B cell (primary cell): ENCODE measurements at regions not wholly inside any gene's neighbourhood (a gene's known extent, or its start where the extent isn't known, plus 50 kb on each side); places are given as distances from the start of the nearest gene placed in this dataset.

Source experiments
- ATAC-seq: fragments of 200-7000 bp; cut with Tn5 transposase; one replicate; pipeline ENCODE4 v1.10.0; 2021; ENCODE audit warnings: low read depth, mild to moderate bottlenecking, moderate number of reproducible peaks, moderate library complexity
- CTCF ChIA-PET: fragments of 350-600 bp; sonication (Branson Sonifier 250); formaldehyde crosslinking; loops from one replicate; lab custom pipeline; 2021; ENCODE audit warnings: antibody characterized with exemption, inconsistent platforms; lab: Charles Lee
- POLR2A ChIA-PET: fragments of 350-600 bp; sonication (Branson Sonifier 250); formaldehyde crosslinking; loops from one replicate; lab custom pipeline; 2021; ENCODE audit warnings: antibody characterized with exemption; lab: Charles Lee
- DNase-seq: peaks from one replicate; pipeline ENCODE4 v3.0.0; 2013
- H2AFZ ChIP-seq: 2 replicates; pipeline ENCODE4 v1.6.1; 2012; ENCODE audit warnings: mild to moderate bottlenecking, low read depth, low read length; ENCODE audit not compliant: insufficient read depth, poor library complexity, severe bottlenecking
- H3K27ac ChIP-seq, 2 donors: 1 replicate in 1 of 2; 2 replicates in 1 of 2; pipeline ENCODE4 v1.5.1; 2012 to 2013; ENCODE audit warnings: low read length in 2 of 2, mild to moderate bottlenecking in 2 of 2, moderate library complexity in 1 of 2
- H3K27me3 ChIP-seq, 4 experiments: fragments of 200-600 bp in 1 of 4; sonication (generic) in 1 of 4; replicated peaks in 1 of 4; 1 replicate in 2 of 4; 2 replicates in 2 of 4; pipeline versions ENCODE4 v1.6.1 to v1.7.0; 2013 to 2016; ENCODE audit warnings: low read length in 3 of 4, mild to moderate bottlenecking in 2 of 4, mixed read lengths in 1 of 4, moderate library complexity in 1 of 4; ENCODE audit not compliant: insufficient read depth in 4 of 4, control insufficient read depth in 3 of 4; ENCODE audit errors: control extremely low read depth in 1 of 4
- H3K36me3 ChIP-seq, 2 experiments: replicated peaks in 1 of 2; 1 replicate in 1 of 2; 2 replicates in 1 of 2; pipeline versions ENCODE4 v1.6.1 to v1.7.1; 2013; ENCODE audit warnings: low read length in 1 of 2; ENCODE audit not compliant: insufficient read depth in 2 of 2, control insufficient read depth in 1 of 2; ENCODE audit errors: control extremely low read depth in 1 of 2, extremely low read depth in 1 of 2
- H3K4me1 ChIP-seq, 2 donors: fragments of 200-600 bp in 1 of 2; sonication (generic) in 1 of 2; 1 replicate in 1 of 2; 2 replicates in 1 of 2; pipeline versions ENCODE4 v1.5.1 to v1.6.1; 2013 to 2017; ENCODE audit warnings: low read length in 2 of 2; ENCODE audit not compliant: control insufficient read depth in 2 of 2, insufficient read depth in 2 of 2
- H3K4me2 ChIP-seq: replicated peaks from 2 replicates; pipeline ENCODE3; 2012; ENCODE audit warnings: mild to moderate bottlenecking, low read depth, low read length; ENCODE audit not compliant: poor library complexity, severe bottlenecking
- H3K4me3 ChIP-seq, 5 experiments: fragments of 200-600 bp in 1 of 5; sonication (generic) in 1 of 5; 1 replicate in 3 of 5; 2 replicates in 2 of 5; pipeline versions ENCODE4 v1.5.1 to v1.7.0; 2011 to 2016; ENCODE audit warnings: low read length in 4 of 5, mild to moderate bottlenecking in 4 of 5, low read depth in 2 of 5, control low read depth in 1 of 5, moderate library complexity in 1 of 5; ENCODE audit not compliant: insufficient read depth in 1 of 5; ENCODE audit errors: control extremely low read depth in 1 of 5, extremely low read depth in 1 of 5
- H3K79me2 ChIP-seq: fragments of 200-600 bp; sonication (generic); one replicate; pipeline ENCODE4 v1.6.0; 2016; ENCODE audit warnings: low read length; ENCODE audit not compliant: control insufficient read depth, insufficient read depth
- H3K9ac ChIP-seq: fragments of 200-600 bp; sonication (generic); 2 replicates; pipeline ENCODE4 v1.6.1; 2017; ENCODE audit warnings: mild to moderate bottlenecking, low read length, moderate library complexity
- H3K9me3 ChIP-seq, 3 donors: one replicate each; pipeline versions ENCODE4 v1.6.1 to v1.7.1; 2013; ENCODE audit warnings: low read length in 2 of 3; ENCODE audit not compliant: control insufficient read depth in 2 of 3, insufficient read depth in 1 of 3; ENCODE audit errors: control extremely low read depth in 1 of 3
- H4K20me1 ChIP-seq: 2 replicates; pipeline ENCODE4 v1.6.0; 2012; ENCODE audit warnings: mild to moderate bottlenecking, low read length; ENCODE audit not compliant: insufficient read depth, control insufficient read depth, poor library complexity, severe bottlenecking
- H3K27ac Mint-ChIP-seq: one replicate; pipeline ENCODE4 v1.8.0; 2021; ENCODE audit warnings: mixed read lengths
- H3K27me3 Mint-ChIP-seq: one replicate; pipeline ENCODE4 v1.8.0; 2021; ENCODE audit warnings: mixed read lengths
- H3K4me1 Mint-ChIP-seq: one replicate; pipeline ENCODE4 v1.8.0; 2021; ENCODE audit warnings: mixed read lengths
- H3K4me3 Mint-ChIP-seq: one replicate; pipeline ENCODE4 v1.8.0; 2021; ENCODE audit warnings: mixed read lengths
- H3K9me3 Mint-ChIP-seq: one replicate; pipeline ENCODE4 v1.8.0; 2022; ENCODE audit warnings: mixed read lengths; ENCODE audit not compliant: insufficient read depth
- CTCF ChIP-seq: fragments of 200-600 bp; IDR thresholded peaks from one replicate; pipeline ENCODE4 v1.8.0; 2022; ENCODE audit warnings: antibody characterized with exemption, mild to moderate bottlenecking
- EZH2 ChIP-seq: IDR thresholded peaks from 2 replicates; pipeline ENCODE4 v1.6.1; 2012; ENCODE audit warnings: borderline replicate concordance, low read depth, mild to moderate bottlenecking, moderate library complexity, low read length; ENCODE audit not compliant: insufficient read depth, poor library complexity, severe bottlenecking
- WGBS: methylation state at CpG from one replicate; pipeline ENCODE4 v1.1.5; 2013; ENCODE audit warnings: missing lambda C conversion rate; ENCODE audit not compliant: insufficient coverage; 5-methylcytosine and 5-hydroxymethylcytosine counted together
- intact Hi-C: fragments of 100-400 bp; cut with micrococcal nuclease; formaldehyde crosslinking; loops from one replicate; pipeline ENCODE4 v1.10.0; 2022

DNA sequence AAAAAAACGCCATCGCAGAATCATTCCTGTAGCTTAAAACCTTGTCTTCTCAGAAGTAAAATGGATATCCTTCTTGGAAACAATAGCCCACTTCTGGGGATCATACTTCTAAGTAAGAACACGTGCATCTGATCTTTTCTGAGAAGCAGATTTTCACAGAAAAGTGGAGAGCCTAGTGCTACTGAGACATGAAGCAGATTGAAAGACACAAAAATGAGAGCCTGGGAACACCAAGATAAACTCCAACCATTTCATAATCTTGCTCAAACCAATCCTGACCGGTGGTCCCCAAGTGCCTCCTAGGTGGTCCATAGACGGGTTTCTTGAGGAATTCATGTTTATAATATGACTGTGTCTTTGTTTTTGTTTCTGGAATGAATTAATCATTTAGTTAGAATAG lies 191.2 kb downstream of the IRS1 start:
- H3K9ac ChIP-seq, result no peak overlapping the region
- H3K79me2 ChIP-seq, result no peaks in the 10 kb centered on the region
- H2AFZ ChIP-seq, result no peak overlapping the region
- H3K4me3 ChIP-seq, result no peak overlapping the region
- Mint-ChIP-seq H3K4me3 (no peak overlapping the region), H3K27ac (no peak overlapping the region), H3K9me3 (no peaks in the 10 kb centered on the region), H3K4me1 (no peaks in the 10 kb centered on the region), H3K27me3 (peaks cover 11% of the 10 kb centered on the region)
- H4K20me1 ChIP-seq, result no peaks in the 10 kb centered on the region
- TF ChIP-seq EZH2 (no peak), CTCF (no peak)
- H3K4me2 ChIP-seq, result no peak overlapping the region
- ATAC-seq (no peak), DNase-seq (no peak)
- no peaks in the 10 kb centered on the region for H3K4me1 ChIP-seq
- no peaks in the 10 kb centered on the region for H3K36me3 ChIP-seq
- H3K27ac ChIP-seq, result no peak overlapping the region
- intact Hi-C loops, result no loop called here
- H3K9me3 ChIP-seq, result no peaks in the 10 kb centered on the region
- ChIA-PET POLR2A (no interaction called here), CTCF (no interaction called here)
- 17% methylated on average over 1 of the region's 5 CpGs for WGBS
- peaks cover 0 to 4% (median 2%) of the 10 kb centered on the region in 4 experiments for H3K27me3 ChIP-seq

DNA sequence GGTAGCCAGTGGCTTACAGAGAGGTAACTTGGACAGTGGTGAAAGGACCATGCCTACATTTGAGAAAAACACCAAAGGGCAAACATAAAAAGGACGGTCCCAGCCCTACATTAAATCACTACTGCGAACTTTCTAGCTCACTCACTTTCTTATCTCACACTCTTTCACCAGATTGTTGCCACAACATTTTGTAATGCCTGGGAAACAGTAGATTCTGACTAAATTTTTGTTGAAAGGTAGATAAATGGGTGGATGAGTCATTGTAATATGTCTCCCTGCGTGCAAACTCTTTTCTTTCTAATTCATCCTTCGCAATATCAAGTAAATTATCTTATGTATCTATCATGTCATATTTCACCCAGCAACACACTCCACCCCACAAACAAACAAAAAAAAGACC lies 192.2 kb downstream of the IRS1 start:
- Mint-ChIP-seq H3K4me1 (no peaks in the 10 kb centered on the region), H3K4me3 (no peak overlapping the region), H3K27me3 (peaks cover 14% of the 10 kb centered on the region), H3K27ac (no peak overlapping the region), H3K9me3 (no peaks in the 10 kb centered on the region)
- no peaks in the 10 kb centered on the region for H3K36me3 ChIP-seq
- H3K4me1 ChIP-seq, result no peaks in the 10 kb centered on the region
- CTCF ChIA-PET, result no interaction called here
- H3K4me2 ChIP-seq, result no peak overlapping the region
- intact Hi-C loops, result no loop called here
- H3K27ac ChIP-seq, result no peak overlapping the region
- POLR2A ChIA-PET, result no interaction called here
- no peak overlapping the region for H2AFZ ChIP-seq
- no peak overlapping the region for H3K9ac ChIP-seq
- peaks cover 0 to 4% (median 2%) of the 10 kb centered on the region in 4 experiments for H3K27me3 ChIP-seq
- no peaks in the 10 kb centered on the region for H3K79me2 ChIP-seq
- ATAC-seq, result no peak
- no peaks in the 10 kb centered on the region for H4K20me1 ChIP-seq
- no peaks in the 10 kb centered on the region for H3K9me3 ChIP-seq
- H3K4me3 ChIP-seq, result no peak overlapping the region
- 100% methylated on average over 2 of the region's 4 CpGs for WGBS
- TF ChIP-seq CTCF (no peak), EZH2 (no peak)
- DNase-seq, result no peak
